Choroid plexus epithelial cell (primary cell): ENCODE measurements at regions not wholly inside any gene's neighbourhood (a gene's known extent, or its start where the extent isn't known, plus 50 kb on each side); places are given as distances from the start of the nearest gene placed in this dataset.

ENCODE experiments used
- DNase-seq: peaks from one replicate; pipeline ENCODE4 v3.0.0-alpha.2; 2010; ENCODE audit warnings: low read depth
- H3K4me3 ChIP-seq: 2 replicates; pipeline ENCODE4 v1.5.1; 2011; ENCODE audit warnings: low read depth, mild to moderate bottlenecking, control low read depth, low read length, moderate library complexity
- TF ChIP-seq, protein P1 (sequence below): conservative IDR thresholded peaks from 2 replicates; pipeline ENCODE4 v1.5.1; 2011; ENCODE audit warnings: low read depth, mild to moderate bottlenecking, control low read depth, inconsistent platforms, low read length, moderate library complexity

- TF ChIP-seq, protein P1, sequence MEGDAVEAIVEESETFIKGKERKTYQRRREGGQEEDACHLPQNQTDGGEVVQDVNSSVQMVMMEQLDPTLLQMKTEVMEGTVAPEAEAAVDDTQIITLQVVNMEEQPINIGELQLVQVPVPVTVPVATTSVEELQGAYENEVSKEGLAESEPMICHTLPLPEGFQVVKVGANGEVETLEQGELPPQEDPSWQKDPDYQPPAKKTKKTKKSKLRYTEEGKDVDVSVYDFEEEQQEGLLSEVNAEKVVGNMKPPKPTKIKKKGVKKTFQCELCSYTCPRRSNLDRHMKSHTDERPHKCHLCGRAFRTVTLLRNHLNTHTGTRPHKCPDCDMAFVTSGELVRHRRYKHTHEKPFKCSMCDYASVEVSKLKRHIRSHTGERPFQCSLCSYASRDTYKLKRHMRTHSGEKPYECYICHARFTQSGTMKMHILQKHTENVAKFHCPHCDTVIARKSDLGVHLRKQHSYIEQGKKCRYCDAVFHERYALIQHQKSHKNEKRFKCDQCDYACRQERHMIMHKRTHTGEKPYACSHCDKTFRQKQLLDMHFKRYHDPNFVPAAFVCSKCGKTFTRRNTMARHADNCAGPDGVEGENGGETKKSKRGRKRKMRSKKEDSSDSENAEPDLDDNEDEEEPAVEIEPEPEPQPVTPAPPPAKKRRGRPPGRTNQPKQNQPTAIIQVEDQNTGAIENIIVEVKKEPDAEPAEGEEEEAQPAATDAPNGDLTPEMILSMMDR = no peak
- H3K4me3 ChIP-seq = no peak overlapping the region
- no peak for DNase-seq
These were observed 129.9 kb upstream of the ZNF644 start for GRCh38 chr1:91151702-91152101.

DNA sequence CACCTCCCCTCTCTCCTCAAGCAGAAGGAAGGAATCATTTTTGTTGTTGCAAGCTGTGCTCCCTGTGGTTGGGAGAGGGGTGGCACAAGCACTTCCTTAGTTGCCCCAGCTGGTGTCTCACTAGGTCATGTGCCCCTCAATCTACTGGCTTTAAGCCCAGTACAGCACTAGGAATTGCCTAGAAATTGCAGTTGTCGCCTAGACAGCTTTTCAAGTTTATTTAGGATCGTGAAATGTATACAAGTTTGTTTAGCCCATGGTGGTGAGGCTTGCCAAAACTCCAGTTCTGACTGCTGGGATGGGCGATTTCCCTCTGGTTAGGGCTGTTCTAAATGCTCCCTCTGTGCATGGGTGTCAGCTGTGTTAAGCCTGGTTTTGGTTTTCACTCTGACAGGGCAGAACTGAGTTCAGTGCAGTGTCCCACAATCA lies 126.8 kb upstream of the ZNF644 start:
- TF ChIP-seq, protein P1 = no peak
- no peak overlapping the region for H3K4me3 ChIP-seq
- no peak for DNase-seq

DNA sequence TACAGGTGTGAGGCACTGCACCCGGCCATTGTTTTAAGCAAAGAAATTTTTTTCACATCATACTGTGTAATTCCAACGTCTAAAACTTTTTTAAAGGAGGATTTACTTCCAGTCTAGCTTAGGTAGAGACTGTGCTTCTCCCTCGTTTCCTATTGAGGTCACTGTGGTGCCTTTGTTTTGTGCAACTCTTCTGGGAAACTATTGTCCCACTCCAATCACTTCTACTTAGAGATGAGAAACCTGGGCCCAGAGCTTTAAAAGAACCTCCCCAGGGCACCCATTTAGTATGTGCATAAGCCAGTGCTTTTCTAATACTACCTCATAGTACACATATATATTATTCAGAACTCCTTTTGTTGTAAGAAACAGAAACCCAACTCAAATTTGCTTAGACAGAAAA lies 120.0 kb upstream of the ZNF644 start:
- no peak for DNase-seq
- no peak overlapping the region for H3K4me3 ChIP-seq
- TF ChIP-seq, protein P1 = no peak

DNA sequence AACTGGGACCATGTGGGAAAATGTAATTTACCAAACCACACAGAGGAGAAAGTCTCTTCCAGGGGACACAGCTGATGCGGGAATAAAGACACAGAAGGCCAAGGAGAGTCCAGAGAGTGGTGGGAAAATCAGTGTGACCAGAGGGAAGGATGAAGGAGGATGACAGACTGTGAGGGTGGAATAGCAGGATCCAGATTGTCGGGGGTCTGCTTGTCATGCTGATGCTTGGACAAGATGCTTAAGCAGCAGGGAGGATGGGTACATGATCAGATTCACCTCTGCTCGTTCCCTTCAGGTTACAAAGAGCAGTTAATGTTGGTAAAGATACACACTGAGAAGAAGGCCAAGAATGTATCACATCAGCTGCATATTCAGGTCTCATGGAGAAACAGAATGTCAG lies 117.1 kb upstream of the ZNF644 start:
- no peak for DNase-seq
- TF ChIP-seq, protein P1 = no peak
- H3K4me3 ChIP-seq = no peak overlapping the region

DNA sequence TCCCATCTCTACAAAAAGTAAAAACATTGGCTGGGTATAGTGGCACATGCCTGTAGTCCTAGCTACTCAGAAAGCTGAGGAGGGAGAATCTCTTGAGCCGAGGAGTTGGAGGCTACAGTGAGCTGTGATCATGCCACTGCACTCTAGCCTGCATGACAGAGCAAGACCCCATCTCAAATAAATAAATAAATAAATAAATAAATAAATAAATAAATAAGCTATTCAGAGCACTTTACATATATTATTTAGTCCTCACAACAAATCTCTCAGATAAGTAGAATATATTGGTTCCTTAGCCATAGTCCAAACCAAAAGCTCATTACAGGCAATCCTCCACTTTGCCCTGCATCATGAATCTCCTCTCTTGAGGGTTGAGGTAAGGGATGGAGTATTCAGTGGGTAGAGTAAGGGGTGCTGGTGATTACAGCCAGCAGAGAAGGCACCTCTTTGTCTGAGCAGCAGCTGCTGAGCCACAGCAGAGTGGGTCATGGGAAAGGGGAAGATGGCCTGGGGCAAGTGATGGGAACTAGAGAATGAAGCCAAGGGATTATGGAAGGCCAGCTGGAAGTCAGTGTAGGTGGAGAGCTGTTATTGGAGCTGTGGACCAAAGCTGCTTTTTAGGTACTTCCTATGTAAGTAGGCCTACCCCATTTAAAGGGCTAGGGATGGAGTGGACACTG lies 115.5 kb upstream of the ZNF644 start:
- TF ChIP-seq, protein P1 = no peak
- DNase-seq = no peak
- no peak overlapping the region for H3K4me3 ChIP-seq

DNA sequence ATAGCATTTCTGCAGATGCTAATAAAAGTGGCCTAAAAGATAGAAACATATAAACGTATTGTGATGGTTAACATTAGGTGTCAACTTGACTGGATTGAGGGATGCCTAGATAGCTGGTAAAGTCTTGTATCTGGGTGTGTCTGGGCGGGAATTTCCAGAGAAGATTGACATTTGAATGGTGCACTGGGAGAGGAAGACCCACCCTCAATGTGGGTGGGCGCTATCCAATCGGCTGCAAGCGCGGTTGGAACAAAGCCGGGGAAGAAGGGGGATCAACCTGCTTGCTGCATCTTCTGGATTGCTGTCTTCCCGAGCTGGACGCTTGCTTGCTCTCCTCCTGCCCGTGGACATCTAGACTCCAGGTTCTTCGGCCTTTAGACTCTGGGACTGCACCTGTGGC lies 114.0 kb upstream of the ZNF644 start:
- DNase-seq = no peak
- TF ChIP-seq, protein P1 = no peak
- no peak overlapping the region for H3K4me3 ChIP-seq

DNA sequence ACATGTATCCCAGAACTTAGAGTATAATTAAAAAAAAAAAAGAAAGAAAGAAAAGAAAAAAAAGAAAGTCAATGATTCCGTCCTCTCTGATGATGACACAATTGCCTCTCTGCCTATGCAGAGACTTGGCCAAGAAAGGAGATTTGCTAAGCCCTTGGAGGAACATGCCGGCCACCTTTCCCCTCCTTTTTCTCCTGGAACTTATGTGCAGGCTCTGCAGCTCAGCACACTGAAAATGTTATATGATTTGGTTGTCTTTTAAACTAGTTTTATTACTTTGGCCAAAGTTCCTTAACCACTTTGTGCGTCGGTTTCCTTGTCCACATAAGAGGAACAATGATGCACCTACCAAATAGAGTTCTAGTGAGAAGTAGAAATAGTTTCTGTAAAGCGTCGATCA lies 111.4 kb upstream of the ZNF644 start:
- TF ChIP-seq, protein P1 = no peak
- H3K4me3 ChIP-seq = no peak overlapping the region
- no peak for DNase-seq
